Chondrocyte (in vitro differentiated cells): ENCODE measurements at regions not wholly inside any gene's neighbourhood (a gene's known extent, or its start where the extent isn't known, plus 50 kb on each side); places are given as distances from the start of the nearest gene placed in this dataset.

Source experiments
- DNase-seq: peaks from one replicate; pipeline ENCODE4 v3.0.0; 2021; ENCODE audit warnings: mixed read lengths, low spot score
- H3K27ac Mint-ChIP-seq: one replicate; pipeline ENCODE4 v1.8.0; 2021; ENCODE audit warnings: mild to moderate bottlenecking, moderate library complexity, mixed read lengths; ENCODE audit not compliant: unreplicated experiment
- H3K27me3 Mint-ChIP-seq: 2 replicates; pipeline ENCODE4 v1.8.0; 2021; ENCODE audit warnings: low read depth, mixed read lengths
- H3K36me3 Mint-ChIP-seq: 2 replicates; pipeline ENCODE4 v1.8.0; 2021; ENCODE audit warnings: low read depth, mixed read lengths
- H3K4me1 Mint-ChIP-seq: 2 replicates; pipeline ENCODE4 v1.8.0; 2021; ENCODE audit warnings: low read depth, mild to moderate bottlenecking, mixed read lengths
- H3K4me3 Mint-ChIP-seq: one replicate; pipeline ENCODE4 v1.8.0; 2021; ENCODE audit warnings: mild to moderate bottlenecking, moderate library complexity, mixed read lengths; ENCODE audit not compliant: unreplicated experiment
- H3K9me3 Mint-ChIP-seq: 2 replicates; pipeline ENCODE4 v1.8.0; 2021; ENCODE audit warnings: low read depth, mixed read lengths
- CTCF ChIP-seq: fragments of 200-600 bp; sonication (generic); IDR thresholded peaks from 2 replicates; pipeline ENCODE4 v1.5.0; 2021; ENCODE audit warnings: antibody characterized with exemption, mild to moderate bottlenecking, moderate library complexity

DNA sequence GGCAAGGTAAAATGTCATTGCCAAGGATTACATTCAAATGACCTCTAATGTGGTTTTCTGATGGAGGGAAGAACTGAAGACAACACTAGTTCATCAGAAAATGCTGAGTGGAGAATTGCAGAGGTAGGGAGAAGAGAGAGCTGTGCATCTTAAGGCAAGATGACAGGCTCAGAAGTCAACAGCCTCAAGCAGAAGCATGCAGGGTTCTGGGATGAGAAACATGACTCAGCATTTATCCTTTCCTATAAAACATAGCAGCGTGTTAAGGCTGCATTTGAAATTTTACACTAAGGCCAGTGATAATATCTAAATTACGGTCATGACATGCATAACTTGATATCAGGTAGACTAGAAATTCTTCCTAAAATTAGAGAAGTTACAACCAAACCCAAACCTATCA, 53.7 kb upstream of the DYRK2 start:
- Mint-ChIP-seq H3K27me3 (no peaks in the 10 kb centered on the region), H3K4me3 (no peak overlapping the region), H3K4me1 (peaks cover 3% of the 10 kb centered on the region), H3K27ac (no peak overlapping the region), H3K9me3 (peaks cover 2% of the 10 kb centered on the region), H3K36me3 (no peaks in the 10 kb centered on the region)
- no peak for TF ChIP-seq CTCF
- no peak for DNase-seq

- no peak overlapping the region for H3K27ac Mint-ChIP-seq
- TF ChIP-seq CTCF = no peak
Observed at GRCh38 chr12:67595365-67595764, 53.2 kb upstream of the DYRK2 start.

DNA sequence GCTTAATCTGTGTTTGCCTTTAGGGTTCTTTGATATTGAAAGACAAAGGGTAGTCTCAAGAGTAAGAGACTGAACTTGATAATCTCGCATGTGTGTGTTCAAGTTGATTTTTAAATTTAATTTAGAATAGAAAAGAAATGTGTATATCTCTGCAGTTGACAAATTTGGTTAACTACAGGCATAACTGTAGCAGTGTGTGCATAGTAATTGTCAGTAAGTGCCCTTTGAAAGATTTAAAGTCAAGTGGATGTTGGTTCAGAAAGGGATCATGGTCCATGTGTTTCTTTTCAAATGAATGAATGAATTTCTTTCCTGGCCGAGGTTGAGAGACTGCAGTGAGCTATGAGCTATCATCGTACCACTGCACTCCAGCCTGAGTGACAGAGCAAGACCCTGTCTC, 49.9 kb upstream of the DYRK2 start:
- Mint-ChIP-seq H3K27me3 (no peaks in the 10 kb centered on the region), H3K36me3 (no peaks in the 10 kb centered on the region), H3K27ac (no peak overlapping the region), H3K9me3 (peaks cover 2% of the 10 kb centered on the region), H3K4me3 (no peak overlapping the region), H3K4me1 (no peaks in the 10 kb centered on the region)
- TF ChIP-seq CTCF = no peak
- no peak for DNase-seq

More at GRCh38 chr12:67595365-67595764, 53.2 kb upstream of the DYRK2 start:
- Mint-ChIP-seq H3K9me3 (peaks cover 2% of the 10 kb centered on the region), H3K4me3 (no peak overlapping the region), H3K4me1 (peaks cover 3% of the 10 kb centered on the region), H3K36me3 (no peaks in the 10 kb centered on the region), H3K27me3 (no peaks in the 10 kb centered on the region)
- DNase-seq = no peak
